ENCODE measurements at regions not wholly inside any gene's neighbourhood (a gene's known extent, or its start where the extent isn't known, plus 50 kb on each side); places are given as distances from the start of the nearest gene placed in this dataset.
A peak's percentile ranks its signal among the peaks of the same experiment; 100 is the strongest.
"Not testable (repeated sequence)": the region's sequence is repeated elsewhere in the genome, so short reads cannot be mapped to it uniquely, and the experiment has no call there.

GRCh38 chr16:88168557-88168949 is 214.2 kb upstream of the ZNF469 start:
- H2BK5ac ChIP-seq (ENCODE audit: low read length); H2BK12ac ChIP-seq (ENCODE audit: low read length); H3K79me1 ChIP-seq (ENCODE audit: low read depth, low read length); DNase-seq (ENCODE audit: low spot score); H3K4me2 ChIP-seq (ENCODE audit: insufficient read depth, low read length, poor library complexity, severe bottlenecking); H3K4me3 ChIP-seq (ENCODE audit: low read length in 2 of 2); H3K18ac ChIP-seq (ENCODE audit: low read length); H3K14ac ChIP-seq (ENCODE audit: low read length); H3K27me3 ChIP-seq (ENCODE audit: control insufficient read depth in 3 of 3, insufficient read depth in 3 of 3, low read depth in 1 of 3, low read length in 3 of 3); H3K9me3 ChIP-seq (replicated peaks in 1 of 2; ENCODE audit: control insufficient read depth in 2 of 2, insufficient read depth in 1 of 2, low read depth in 1 of 2, low read length in 2 of 2); H4K91ac ChIP-seq (ENCODE audit: low read depth, low read length, poor library complexity); H3K23ac ChIP-seq (ENCODE audit: low read depth, low read length, poor library complexity); H2AFZ ChIP-seq (ENCODE audit: low read length); H3K36me3 ChIP-seq (replicated peaks in 1 of 2; ENCODE audit: control insufficient read depth in 2 of 2, insufficient read depth in 2 of 2, low read length in 2 of 2); H2BK15ac ChIP-seq (ENCODE audit: low read length); H4K8ac ChIP-seq (ENCODE audit: low read depth, low read length); H3K27ac ChIP-seq (replicated peaks; ENCODE audit: low read length); H3K4ac ChIP-seq (ENCODE audit: low read length); H2AK5ac ChIP-seq (ENCODE audit: low read depth, low read length); H2BK120ac ChIP-seq (ENCODE audit: low read depth, low read length); H3K9ac ChIP-seq (ENCODE audit: low read depth, low read length, poor library complexity); H3K4me1 ChIP-seq (ENCODE audit: control insufficient read depth in 2 of 2, insufficient read depth in 1 of 2, low read depth in 1 of 2, low read length in 2 of 2): not testable (repeated sequence)
- no CpG with 5 or more reads among the region's 6 CpGs for WGBS, 2 donors (ENCODE audit: extremely low coverage in 2 of 2, insufficient read length in 2 of 2, insufficient replicate concordance in 1 of 2)

- not testable (repeated sequence) for H2BK15ac ChIP-seq (ENCODE audit: low read length); H3K79me1 ChIP-seq (ENCODE audit: low read depth, low read length); H3K27ac ChIP-seq (replicated peaks; ENCODE audit: low read length); H3K9me3 ChIP-seq (replicated peaks in 1 of 2; ENCODE audit: control insufficient read depth in 2 of 2, insufficient read depth in 1 of 2, low read depth in 1 of 2, low read length in 2 of 2); H2BK120ac ChIP-seq (ENCODE audit: low read depth, low read length); H3K4me1 ChIP-seq (ENCODE audit: control insufficient read depth in 2 of 2, insufficient read depth in 1 of 2, low read depth in 1 of 2, low read length in 2 of 2); H4K91ac ChIP-seq (ENCODE audit: low read depth, low read length, poor library complexity); H3K4ac ChIP-seq (ENCODE audit: low read length); H3K27me3 ChIP-seq (ENCODE audit: control insufficient read depth in 3 of 3, insufficient read depth in 3 of 3, low read depth in 1 of 3, low read length in 3 of 3); H2AFZ ChIP-seq (ENCODE audit: low read length); H3K4me3 ChIP-seq (ENCODE audit: low read length in 2 of 2); DNase-seq (ENCODE audit: low spot score); H3K36me3 ChIP-seq (replicated peaks in 1 of 2; ENCODE audit: control insufficient read depth in 2 of 2, insufficient read depth in 2 of 2, low read length in 2 of 2); H3K4me2 ChIP-seq (ENCODE audit: insufficient read depth, low read length, poor library complexity, severe bottlenecking); H3K9ac ChIP-seq (ENCODE audit: low read depth, low read length, poor library complexity); H2BK5ac ChIP-seq (ENCODE audit: low read length); H3K14ac ChIP-seq (ENCODE audit: low read length)
- H4K8ac ChIP-seq (ENCODE audit: low read depth, low read length): peak overlapping the region; percentile 17
- peak overlapping the region; percentile 56 for H2AK5ac ChIP-seq (ENCODE audit: low read depth, low read length)
- peak overlapping the region; percentile 12 for H3K23ac ChIP-seq (ENCODE audit: low read depth, low read length, poor library complexity)
- peak overlapping the region; percentile 84 for H2BK12ac ChIP-seq (ENCODE audit: low read length)
- no CpG with 5 or more reads among the region's 26 CpGs for WGBS, 2 donors (ENCODE audit: extremely low coverage in 2 of 2, insufficient read length in 2 of 2, insufficient replicate concordance in 1 of 2)
- peak overlapping the region; percentile 87 for H3K18ac ChIP-seq (ENCODE audit: low read length)
These were observed 213.5 kb upstream of the ZNF469 start for GRCh38 chr16:88169136-88169830.

- H3K4me3 ChIP-seq (ENCODE audit: low read length in 2 of 2); H2BK15ac ChIP-seq (ENCODE audit: low read length); H3K27me3 ChIP-seq (ENCODE audit: control insufficient read depth in 3 of 3, insufficient read depth in 3 of 3, low read depth in 1 of 3, low read length in 3 of 3); H3K9ac ChIP-seq (ENCODE audit: low read depth, low read length, poor library complexity); H4K91ac ChIP-seq (ENCODE audit: low read depth, low read length, poor library complexity); H3K36me3 ChIP-seq (replicated peaks in 1 of 2; ENCODE audit: control insufficient read depth in 2 of 2, insufficient read depth in 2 of 2, low read length in 2 of 2); H3K9me3 ChIP-seq (replicated peaks in 1 of 2; ENCODE audit: control insufficient read depth in 2 of 2, insufficient read depth in 1 of 2, low read depth in 1 of 2, low read length in 2 of 2); H2AK5ac ChIP-seq (ENCODE audit: low read depth, low read length); H4K8ac ChIP-seq (ENCODE audit: low read depth, low read length); H3K14ac ChIP-seq (ENCODE audit: low read length); H2BK120ac ChIP-seq (ENCODE audit: low read depth, low read length); H2BK12ac ChIP-seq (ENCODE audit: low read length); H3K79me1 ChIP-seq (ENCODE audit: low read depth, low read length); DNase-seq (ENCODE audit: low spot score); H2AFZ ChIP-seq (ENCODE audit: low read length); H3K4ac ChIP-seq (ENCODE audit: low read length); H2BK5ac ChIP-seq (ENCODE audit: low read length); H3K4me2 ChIP-seq (ENCODE audit: insufficient read depth, low read length, poor library complexity, severe bottlenecking); H3K4me1 ChIP-seq (ENCODE audit: control insufficient read depth in 2 of 2, insufficient read depth in 1 of 2, low read depth in 1 of 2, low read length in 2 of 2); H3K27ac ChIP-seq (replicated peaks; ENCODE audit: low read length): not testable (repeated sequence)
- WGBS, 2 donors (ENCODE audit: extremely low coverage in 2 of 2, insufficient read length in 2 of 2, insufficient replicate concordance in 1 of 2): no CpG with 5 or more reads among the region's 8 CpGs
- Histone ChIP-seq H3K23ac (ENCODE audit: low read depth, low read length, poor library complexity) (peak overlapping the region; percentile 12), H3K18ac (ENCODE audit: low read length) (peak overlapping the region; percentile 87)
These were observed 213.0 kb upstream of the ZNF469 start for GRCh38 chr16:88169831-88170165.

- DNase-seq (ENCODE audit: low spot score): no peak
- H3K4me3 ChIP-seq (ENCODE audit: low read length in 2 of 2): no peak overlapping the region
- WGBS, 2 donors (ENCODE audit: extremely low coverage in 2 of 2, insufficient read length in 2 of 2, insufficient replicate concordance in 1 of 2): no CpG with 5 or more reads among the region's 17 CpGs
These were observed 212.2 kb upstream of the ZNF469 start for GRCh38 chr16:88170528-88170991.

More at GRCh38 chr16:88170528-88170991, 212.2 kb upstream of the ZNF469 start:
- no peak overlapping the region for H3K4ac ChIP-seq (ENCODE audit: low read length)
- no peak overlapping the region for H2AFZ ChIP-seq (ENCODE audit: low read length)
- no peak overlapping the region for H4K91ac ChIP-seq (ENCODE audit: low read depth, low read length, poor library complexity)
- no peak overlapping the region for H4K8ac ChIP-seq (ENCODE audit: low read depth, low read length)
- H3K79me1 ChIP-seq (ENCODE audit: low read depth, low read length): no peaks in the 10 kb centered on the region
- no peak overlapping the region for H2BK12ac ChIP-seq (ENCODE audit: low read length)
- no peaks in the 10 kb centered on the region for H3K4me1 ChIP-seq (ENCODE audit: control insufficient read depth in 2 of 2, insufficient read depth in 1 of 2, low read depth in 1 of 2, low read length in 2 of 2)
- H3K4me2 ChIP-seq (ENCODE audit: insufficient read depth, low read length, poor library complexity, severe bottlenecking): no peak overlapping the region
- no peak overlapping the region for H3K18ac ChIP-seq (ENCODE audit: low read length)
- H3K27me3 ChIP-seq (ENCODE audit: control insufficient read depth in 3 of 3, insufficient read depth in 3 of 3, low read depth in 1 of 3, low read length in 3 of 3): no peaks in the 10 kb centered on the region
- H3K9ac ChIP-seq (ENCODE audit: low read depth, low read length, poor library complexity): no peak overlapping the region
- H3K27ac ChIP-seq (replicated peaks; ENCODE audit: low read length): no peak overlapping the region
- H2BK5ac ChIP-seq (ENCODE audit: low read length): no peak overlapping the region
- H2BK120ac ChIP-seq (ENCODE audit: low read depth, low read length): no peak overlapping the region
- H3K9me3 ChIP-seq (replicated peaks in 1 of 2; ENCODE audit: control insufficient read depth in 2 of 2, insufficient read depth in 1 of 2, low read depth in 1 of 2, low read length in 2 of 2): no peaks in the 10 kb centered on the region
- no peak overlapping the region for H2AK5ac ChIP-seq (ENCODE audit: low read depth, low read length)
- H3K23ac ChIP-seq (ENCODE audit: low read depth, low read length, poor library complexity): no peak overlapping the region
- H3K36me3 ChIP-seq (replicated peaks in 1 of 2; ENCODE audit: control insufficient read depth in 2 of 2, insufficient read depth in 2 of 2, low read length in 2 of 2): no peaks in the 10 kb centered on the region
- H2BK15ac ChIP-seq (ENCODE audit: low read length): no peak overlapping the region
- H3K14ac ChIP-seq (ENCODE audit: low read length): no peak overlapping the region

Data from neuronal stem cell (in vitro differentiated cells).